H1 (cell line): ENCODE measurements at regions not wholly inside any gene's neighbourhood (a gene's known extent, or its start where the extent isn't known, plus 50 kb on each side); places are given as distances from the start of the nearest gene placed in this dataset.
A peak's percentile ranks its signal among the peaks of the same experiment; 100 is the strongest.

ENCODE experiments used
- CTCF ChIA-PET: fragments of 300-600 bp; sonication (Branson Sonifier 250); formaldehyde crosslinking; loops from one replicate; lab custom pipeline; 2021; ENCODE audit not compliant: partially characterized antibody; lab: Charles Lee
- POLR2A ChIA-PET: fragments of 300-600 bp; sonication (Branson Sonifier 250); formaldehyde crosslinking; loops from one replicate; lab custom pipeline; 2021; ENCODE audit warnings: inconsistent platforms; ENCODE audit not compliant: partially characterized antibody; lab: Charles Lee
- DNase-seq, 2 experiments: peaks; one replicate each; pipeline versions ENCODE4 v3.0.0 to v3.0.0-alpha.2; 2010 to 2022; ENCODE audit warnings: low spot score in 2 of 2, low read depth in 1 of 2, mixed read lengths in 1 of 2
- FAIRE-seq: peaks from 2 replicates; lab custom pipeline; 2011; peaks lifted over from hg19 to GRCh38; lab: Jason Lieb, UNC
- H2AFZ ChIP-seq: 2 replicates; pipeline ENCODE4 v1.8.1; 2012; ENCODE audit warnings: low read length, inconsistent platforms
- H2AK5ac ChIP-seq: 2 replicates; pipeline ENCODE4 v1.6.1; 2013; ENCODE audit warnings: low read depth, low read length
- H2BK120ac ChIP-seq: replicated peaks from 2 replicates; pipeline ENCODE3; 2013; ENCODE audit warnings: low read depth, low read length, inconsistent platforms
- H2BK12ac ChIP-seq: 2 replicates; pipeline ENCODE4 v1.6.1; 2013; ENCODE audit warnings: low read depth, low read length
- H2BK15ac ChIP-seq: 2 replicates; pipeline ENCODE4 v1.6.1; 2013; ENCODE audit warnings: low read length
- H2BK20ac ChIP-seq: 2 replicates; pipeline ENCODE4 v1.6.1; 2013; ENCODE audit warnings: low read length
- H2BK5ac ChIP-seq: 2 replicates; pipeline ENCODE4 v1.6.1; 2013; ENCODE audit warnings: low read depth, low read length
- H3K14ac ChIP-seq: 2 replicates; pipeline ENCODE4 v1.6.1; 2013; ENCODE audit warnings: inconsistent platforms; ENCODE audit not compliant: insufficient read length
- H3K18ac ChIP-seq: 2 replicates; pipeline ENCODE4 v1.6.1; 2013; ENCODE audit warnings: low read length; ENCODE audit errors: extremely low read depth
- H3K23ac ChIP-seq: 2 replicates; pipeline ENCODE4 v1.6.1; 2013; ENCODE audit warnings: inconsistent platforms; ENCODE audit not compliant: insufficient read length
- H3K23me2 ChIP-seq: 2 replicates; pipeline ENCODE4 v1.6.1; 2013; ENCODE audit warnings: low read depth, low read length
- H3K27ac ChIP-seq: 2 replicates; pipeline ENCODE4 v1.6.1; 2011; ENCODE audit warnings: low read depth, low read length, inconsistent platforms
- H3K27me3 ChIP-seq, 4 experiments: replicated peaks in 1 of 4; 1 replicate in 1 of 4; 2 replicates in 3 of 4; pipeline versions ENCODE4 v1.6.1 to v1.8.1; 2011 to 2013; ENCODE audit warnings: low read length in 3 of 4, mild to moderate bottlenecking in 3 of 4, inconsistent platforms in 2 of 4, mixed read lengths in 2 of 4, moderate library complexity in 1 of 4; ENCODE audit not compliant: control insufficient read depth in 3 of 4, insufficient read depth in 3 of 4; ENCODE audit errors: extremely low read depth in 1 of 4
- H3K36me3 ChIP-seq, 4 experiments: 2 replicates each; pipeline versions ENCODE4 v1.6.1 to v1.8.1; 2011 to 2013; ENCODE audit warnings: mild to moderate bottlenecking in 4 of 4, low read length in 3 of 4, moderate library complexity in 2 of 4, control low read depth in 1 of 4, inconsistent platforms in 1 of 4; ENCODE audit not compliant: insufficient read depth in 4 of 4, control insufficient read depth in 2 of 4
- H3K4ac ChIP-seq: replicated peaks from 2 replicates; pipeline ENCODE3; 2013; ENCODE audit warnings: low read length, low read depth, mixed read lengths, inconsistent platforms; ENCODE audit not compliant: insufficient read length
- H3K4me1 ChIP-seq, 4 experiments: replicated peaks in 1 of 4; 1 replicate in 1 of 4; 2 replicates in 3 of 4; pipeline versions ENCODE4 v1.6.1 to v1.8.1; 2011 to 2013; ENCODE audit warnings: low read length in 3 of 4, inconsistent platforms in 2 of 4, mixed read lengths in 1 of 4; ENCODE audit not compliant: insufficient read depth in 4 of 4, control insufficient read depth in 3 of 4
- H3K4me2 ChIP-seq, 2 experiments: 2 replicates each; pipeline versions ENCODE4 v1.6.1 to v1.8.1; 2011 to 2013; ENCODE audit warnings: low read depth in 2 of 2, low read length in 2 of 2, control low read depth in 1 of 2, inconsistent platforms in 1 of 2, mild to moderate bottlenecking in 1 of 2; ENCODE audit not compliant: insufficient read depth in 1 of 2
- H3K4me3 ChIP-seq, 4 experiments: fragments of 200-600, 300-600 bp in 1 of 4; sonication (generic), shearing (Covaris generic), sonication (Bioruptor Twin) in 1 of 4; 2 replicates each; pipeline versions ENCODE4 v1.5.1 to v1.8.1; 2011 to 2016; ENCODE audit warnings: low read length in 4 of 4, low read depth in 3 of 4, control low read depth in 2 of 4, inconsistent platforms in 2 of 4, mild to moderate bottlenecking in 2 of 4, mixed read lengths in 1 of 4, moderate library complexity in 1 of 4; ENCODE audit not compliant: insufficient read depth in 2 of 4; ENCODE audit errors: extremely low read depth in 1 of 4
- H3K56ac ChIP-seq: replicated peaks from 2 replicates; pipeline ENCODE3; 2013; ENCODE audit warnings: low read depth, mild to moderate bottlenecking, mixed read lengths, low read length, inconsistent platforms; ENCODE audit not compliant: insufficient read length
- H3K79me1 ChIP-seq: 2 replicates; pipeline ENCODE4 v1.6.1; 2013; ENCODE audit warnings: low read depth, low read length, control low read depth
- H3K79me2 ChIP-seq, 2 experiments: 2 replicates each; pipeline versions ENCODE4 v1.6.1 to v1.8.1; 2012 to 2013; ENCODE audit warnings: low read length in 2 of 2, mild to moderate bottlenecking in 2 of 2, inconsistent platforms in 1 of 2; ENCODE audit not compliant: insufficient read depth in 2 of 2, control insufficient read depth in 1 of 2
- H3K9ac ChIP-seq, 4 experiments: replicated peaks in 1 of 4; 1 replicate in 1 of 4; 2 replicates in 3 of 4; pipeline versions ENCODE4 v1.6.1 to v1.8.1; 2011 to 2013; ENCODE audit warnings: low read depth in 3 of 4, low read length in 3 of 4, control low read depth in 2 of 4, mild to moderate bottlenecking in 2 of 4, moderate library complexity in 2 of 4, inconsistent platforms in 1 of 4; ENCODE audit errors: extremely low read depth in 1 of 4
- H3K9me3 ChIP-seq, 2 experiments: 2 replicates each; pipeline versions ENCODE4 v1.6.1 to v1.8.1; 2012 to 2013; ENCODE audit warnings: mild to moderate bottlenecking in 2 of 2, moderate library complexity in 2 of 2, control low read depth in 1 of 2, inconsistent platforms in 1 of 2, low read depth in 1 of 2, low read length in 1 of 2, mixed read lengths in 1 of 2; ENCODE audit not compliant: insufficient read depth in 2 of 2
- H4K20me1 ChIP-seq, 2 experiments: replicated peaks in 1 of 2; 2 replicates each; pipeline versions ENCODE3 to v1.8.1; 2011 to 2013; ENCODE audit warnings: inconsistent platforms in 2 of 2, low read length in 2 of 2, mild to moderate bottlenecking in 1 of 2; ENCODE audit not compliant: insufficient read depth in 2 of 2, control insufficient read depth in 1 of 2
- H4K5ac ChIP-seq: 2 replicates; pipeline ENCODE4 v1.6.1; 2013; ENCODE audit warnings: low read length, low read depth, mixed read lengths, inconsistent platforms; ENCODE audit not compliant: insufficient read length
- H4K8ac ChIP-seq: 2 replicates; pipeline ENCODE4 v1.8.0; 2013; ENCODE audit warnings: mild to moderate bottlenecking, moderate library complexity, low read length, inconsistent platforms; ENCODE audit not compliant: insufficient read depth; ENCODE audit errors: extremely low read depth
- H4K91ac ChIP-seq: replicated peaks from 2 replicates; pipeline ENCODE3; 2013; ENCODE audit warnings: low read length, mixed read lengths, inconsistent platforms; ENCODE audit not compliant: insufficient read length
- CTBP2 ChIP-seq: IDR thresholded peaks from 2 replicates; pipeline ENCODE4 v1.7.0; 2011; ENCODE audit warnings: borderline replicate concordance, mild to moderate bottlenecking, moderate library complexity, mixed read lengths, low read length; ENCODE audit not compliant: insufficient read depth, insufficient read length
- EP300 ChIP-seq, 2 experiments: IDR thresholded peaks; 1 replicate in 1 of 2; 2 replicates in 1 of 2; pipeline ENCODE4 v1.6.1; 2011 to 2012; ENCODE audit warnings: low read depth in 2 of 2, low read length in 2 of 2, mild to moderate bottlenecking in 2 of 2, borderline replicate concordance in 1 of 2, inconsistent platforms in 1 of 2, moderate library complexity in 1 of 2
- RAD21 ChIP-seq, 2 experiments: IDR thresholded peaks in 1 of 2; conservative IDR thresholded peaks in 1 of 2; 2 replicates each; pipeline ENCODE4 v1.6.1; 2011; ENCODE audit warnings: low read depth in 2 of 2, low read length in 2 of 2, improper control_type of control experiment in 1 of 2, inconsistent platforms in 1 of 2, mild to moderate bottlenecking in 1 of 2, moderate library complexity in 1 of 2
- RNF2 ChIP-seq: fragments of 200-900, 300-1000 bp; sonication (generic); IDR thresholded peaks from 2 replicates; pipeline ENCODE4 v1.7.1; 2016; ENCODE audit warnings: borderline replicate concordance, low read depth, mild to moderate bottlenecking, antibody characterized with exemption, low read length; ENCODE audit not compliant: poor library complexity, severe bottlenecking; ENCODE audit errors: missing control alignments
- WGBS, 2 experiments: shearing (Covaris generic) in 1 of 2; methylation state at CpG; one replicate each; pipeline versions ENCODE4 v1.1.6 to v1.1.7; 2013 to 2015; ENCODE audit warnings: low lambda C conversion rate in 2 of 2, mixed read lengths in 2 of 2, inconsistent platforms in 1 of 2, low coverage in 1 of 2, missing lambda C conversion rate in 1 of 2; ENCODE audit not compliant: insufficient replicate concordance in 2 of 2, insufficient coverage in 1 of 2, insufficient read length in 1 of 2; ENCODE audit errors: extremely low coverage in 1 of 2, missing lambda C conversion rate in 1 of 2; 5-methylcytosine and 5-hydroxymethylcytosine counted together
- TF ChIP-seq, protein P1 (sequence below), 3 experiments: IDR thresholded peaks; 1 replicate in 2 of 3; 2 replicates in 1 of 3; pipeline versions ENCODE4 v1.5.1 to v1.6.1; 2011; ENCODE audit warnings: low read length in 3 of 3, mild to moderate bottlenecking in 3 of 3, inconsistent platforms in 2 of 3, low read depth in 1 of 3, moderate library complexity in 1 of 3; ENCODE audit not compliant: insufficient read depth in 1 of 3; ENCODE audit errors: control extremely low read depth in 1 of 3

DNA sequence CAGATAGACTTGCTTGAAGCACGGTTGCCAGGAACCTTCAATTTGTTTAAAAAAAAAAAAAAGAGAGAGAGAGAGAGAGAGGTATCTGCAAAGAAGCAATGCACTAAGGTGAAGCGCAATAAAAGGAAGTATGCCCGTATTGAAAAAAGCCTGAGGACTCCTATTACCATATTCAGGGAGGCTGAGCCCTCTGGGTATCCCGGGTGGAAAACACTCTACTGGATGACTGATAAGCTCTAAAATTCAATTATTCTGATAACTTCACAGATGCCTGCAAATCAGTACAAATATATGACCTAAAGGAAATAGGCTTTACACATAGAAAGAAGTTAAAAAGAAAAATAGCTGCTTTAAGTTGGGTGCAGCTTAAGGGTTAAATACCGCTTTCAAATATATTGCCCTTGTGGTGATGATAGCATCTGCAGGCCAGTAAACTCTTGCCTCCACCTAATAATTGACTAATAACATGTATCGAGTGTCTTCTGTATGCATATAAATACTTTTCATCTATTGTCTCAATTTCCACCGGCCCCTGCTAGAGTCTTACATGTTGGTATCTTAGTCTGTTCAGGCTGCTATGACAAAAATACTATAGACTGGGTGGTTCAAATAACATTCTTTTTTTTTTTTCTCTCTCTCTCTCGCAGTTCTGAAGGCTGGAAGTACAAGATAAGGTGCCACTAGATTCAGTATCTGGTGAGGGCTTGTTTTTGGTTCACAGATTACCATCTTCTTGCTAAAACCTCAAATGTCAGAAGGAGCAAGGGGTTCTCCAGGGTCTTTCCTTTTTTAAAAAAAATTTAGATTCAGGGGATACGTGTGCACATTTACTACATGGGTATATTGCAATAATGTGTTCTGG is 187.4 kb upstream of the JARID2 start:
- Histone ChIP-seq H3K23me2 (no peaks in the 10 kb centered on the region), H3K36me3 (no peaks in the 10 kb centered on the region), H3K18ac (no peak overlapping the region), H3K14ac (no peak overlapping the region), H3K4me1 (no peaks in the 10 kb centered on the region; a peak in 1 of 7 replicates), H3K4ac (no peak overlapping the region), H2AK5ac (no peak overlapping the region), H3K4me3 (no peak overlapping the region), H2BK120ac (no peak overlapping the region)
- CTCF ChIA-PET = interaction anchor here (0.5 to 3.1 kb wide), 16 partner anchors 9 to 566 kb away, joined by 3 to 11 read pairs (median 3); no protein-coding TSS in a partner anchor
- no peak for FAIRE-seq
- TF ChIP-seq RNF2 (no peak), RAD21 (IDR thresholded peaks at IDR 0.05 in 1 of 2, conservative IDR thresholded peaks at IDR 0.05 in 1 of 2; ENCODE audit: low read depth in 2 of 2, low read length in 2 of 2) (peak in 1 of 2 experiments; percentile 22; a peak in 1 of 4 replicates), EP300 (IDR thresholded peaks at IDR 0.05; ENCODE audit: borderline replicate concordance in 1 of 2, low read depth in 2 of 2, low read length in 2 of 2) (no peak), CTBP2 (no peak)
- TF ChIP-seq, protein P1, sequence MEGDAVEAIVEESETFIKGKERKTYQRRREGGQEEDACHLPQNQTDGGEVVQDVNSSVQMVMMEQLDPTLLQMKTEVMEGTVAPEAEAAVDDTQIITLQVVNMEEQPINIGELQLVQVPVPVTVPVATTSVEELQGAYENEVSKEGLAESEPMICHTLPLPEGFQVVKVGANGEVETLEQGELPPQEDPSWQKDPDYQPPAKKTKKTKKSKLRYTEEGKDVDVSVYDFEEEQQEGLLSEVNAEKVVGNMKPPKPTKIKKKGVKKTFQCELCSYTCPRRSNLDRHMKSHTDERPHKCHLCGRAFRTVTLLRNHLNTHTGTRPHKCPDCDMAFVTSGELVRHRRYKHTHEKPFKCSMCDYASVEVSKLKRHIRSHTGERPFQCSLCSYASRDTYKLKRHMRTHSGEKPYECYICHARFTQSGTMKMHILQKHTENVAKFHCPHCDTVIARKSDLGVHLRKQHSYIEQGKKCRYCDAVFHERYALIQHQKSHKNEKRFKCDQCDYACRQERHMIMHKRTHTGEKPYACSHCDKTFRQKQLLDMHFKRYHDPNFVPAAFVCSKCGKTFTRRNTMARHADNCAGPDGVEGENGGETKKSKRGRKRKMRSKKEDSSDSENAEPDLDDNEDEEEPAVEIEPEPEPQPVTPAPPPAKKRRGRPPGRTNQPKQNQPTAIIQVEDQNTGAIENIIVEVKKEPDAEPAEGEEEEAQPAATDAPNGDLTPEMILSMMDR (IDR thresholded peaks at IDR 0.05; ENCODE audit: control extremely low read depth in 1 of 3, insufficient read depth in 1 of 3, low read depth in 1 of 3, low read length in 3 of 3) = peak in 1 of 3 experiments; percentile 35; a peak in 2 of 4 replicates
- TF ChIP-seq, all 59 proteins: peak for 2
- no peak overlapping the region for H2BK15ac ChIP-seq
- no peak overlapping the region for H3K27ac ChIP-seq
- no peaks in the 10 kb centered on the region for H3K27me3 ChIP-seq
- H2BK20ac ChIP-seq = no peak overlapping the region
- 87% methylated on average over 8 of the region's 9 CpGs; no CpG with 5 or more reads in 1 of the 2 experiments for WGBS, 2 experiments
- no peak overlapping the region for H3K9ac ChIP-seq
- no peaks in the 10 kb centered on the region for H3K79me1 ChIP-seq
- POLR2A ChIA-PET = interaction anchor here (0.8 to 1.4 kb wide), 2 partner anchors 20 to 152 kb away, joined by 3 to 4 read pairs; no protein-coding TSS in a partner anchor
- no peaks in the 10 kb centered on the region for H4K20me1 ChIP-seq
- no peak for DNase-seq
- no peak overlapping the region for H3K56ac ChIP-seq
- H3K4me2 ChIP-seq = no peak overlapping the region
- no peak overlapping the region for H2BK12ac ChIP-seq
- H3K79me2 ChIP-seq = no peaks in the 10 kb centered on the region
- no peaks in the 10 kb centered on the region for H3K9me3 ChIP-seq
- no peak overlapping the region for H2AFZ ChIP-seq
- no peak overlapping the region for H4K8ac ChIP-seq
- H4K91ac ChIP-seq = no peak overlapping the region
- H3K23ac ChIP-seq = no peak overlapping the region
- no peak overlapping the region for H2BK5ac ChIP-seq
- no peak overlapping the region for H4K5ac ChIP-seq
